ENCODE measurements at regions not wholly inside any gene's neighbourhood (a gene's known extent, or its start where the extent isn't known, plus 50 kb on each side); places are given as distances from the start of the nearest gene placed in this dataset.

DNA sequence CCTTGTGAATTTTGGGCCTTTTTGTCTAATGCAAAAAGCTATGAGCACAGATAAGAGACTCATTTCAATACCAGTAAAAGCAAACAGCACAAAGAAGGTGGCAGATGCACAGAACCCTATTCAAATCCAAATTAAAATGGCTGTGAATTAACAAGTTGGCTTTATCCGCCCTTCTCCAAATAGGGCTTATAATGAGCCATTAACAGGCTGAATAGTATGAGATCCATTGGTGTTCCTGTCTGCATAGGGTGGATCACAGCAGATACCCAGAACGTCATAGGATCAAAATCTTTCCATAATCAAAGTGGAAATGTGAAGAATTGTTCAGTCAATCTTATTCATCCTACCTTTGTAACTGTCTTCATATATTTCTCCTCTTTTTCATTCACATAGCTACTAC lies 282.4 kb upstream of the UMPS start:
- Mint-ChIP-seq H3K27me3 (ENCODE audit: low read depth in 3 of 3) (peaks cover 2 to 7% (median 3%) of the 10 kb centered on the region in 3 donors), H3K4me1 (peaks cover 5% of the 10 kb centered on the region)

DNA sequence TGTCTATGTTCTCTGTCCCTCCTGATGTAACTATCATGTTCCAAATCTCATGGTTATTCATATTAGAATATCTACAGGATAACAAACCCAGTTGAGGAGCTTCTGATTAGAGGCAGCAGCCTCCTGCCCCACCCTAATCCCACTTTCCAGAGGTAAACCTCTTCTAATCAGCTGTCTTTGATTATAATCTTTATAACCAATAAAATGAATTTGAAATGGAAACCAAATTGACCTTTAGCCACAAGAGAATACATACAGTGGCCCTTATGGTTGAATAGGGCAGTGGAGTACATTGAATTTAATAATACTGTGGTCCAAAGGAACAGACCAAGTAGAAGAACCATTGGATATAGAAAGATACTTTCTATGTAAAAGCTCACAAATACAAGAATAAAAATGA lies 281.3 kb upstream of the UMPS start:
- no peak for DNase-seq
- Histone ChIP-seq H4K20me1 (ENCODE audit: insufficient read depth, low read length) (no peaks in the 10 kb centered on the region), H2AFZ (ENCODE audit: insufficient read depth, low read depth, low read length, poor library complexity, severe bottlenecking) (no peak overlapping the region), H3K27me3 (ENCODE audit: control insufficient read depth in 2 of 2, insufficient read depth in 2 of 2, low read length in 2 of 2) (no peaks in the 10 kb centered on the region), H3K4me3 (replicated peaks in 1 of 3; ENCODE audit: low read depth in 2 of 3, low read length in 3 of 3) (no peak overlapping the region), H3K27ac (ENCODE audit: low read depth in 1 of 2, low read length in 2 of 2) (no peak overlapping the region), H3K36me3 (replicated peaks in 1 of 2; ENCODE audit: control insufficient read depth in 1 of 2, insufficient read depth in 2 of 2, low read length in 2 of 2) (no peaks in the 10 kb centered on the region), H3K4me2 (replicated peaks; ENCODE audit: extremely low read depth, low read length, poor library complexity, severe bottlenecking) (no peak overlapping the region), H3K9ac (ENCODE audit: insufficient read depth, low read length, poor library complexity, severe bottlenecking) (no peak overlapping the region), H3K79me2 (ENCODE audit: insufficient read depth, low read length) (no peaks in the 10 kb centered on the region), H3K9me3 (replicated peaks in 1 of 2; ENCODE audit: control insufficient read depth in 1 of 2, insufficient read depth in 1 of 2, low read length in 2 of 2) (no peaks in the 10 kb centered on the region), H3K4me1 (ENCODE audit: control insufficient read depth in 1 of 2, insufficient read depth in 2 of 2, low read length in 2 of 2) (no peaks in the 10 kb centered on the region)
- peaks cover 0 to 3% (median 0%) of the 10 kb centered on the region in 7 donors for H3K9me3 Mint-ChIP-seq
- intact Hi-C loops (cut with micrococcal nuclease): no loop called here
- no peak overlapping the region for H3K27ac Mint-ChIP-seq
- H3K36me3 Mint-ChIP-seq: no peaks in the 10 kb centered on the region
- H3K27me3 Mint-ChIP-seq (ENCODE audit: low read depth in 3 of 3): peaks cover 4 to 9% (median 8%) of the 10 kb centered on the region in 3 donors
- H3K4me1 Mint-ChIP-seq: peaks cover 5% of the 10 kb centered on the region
- no peak overlapping the region for H3K4me3 Mint-ChIP-seq
- TF ChIP-seq, protein P1, sequence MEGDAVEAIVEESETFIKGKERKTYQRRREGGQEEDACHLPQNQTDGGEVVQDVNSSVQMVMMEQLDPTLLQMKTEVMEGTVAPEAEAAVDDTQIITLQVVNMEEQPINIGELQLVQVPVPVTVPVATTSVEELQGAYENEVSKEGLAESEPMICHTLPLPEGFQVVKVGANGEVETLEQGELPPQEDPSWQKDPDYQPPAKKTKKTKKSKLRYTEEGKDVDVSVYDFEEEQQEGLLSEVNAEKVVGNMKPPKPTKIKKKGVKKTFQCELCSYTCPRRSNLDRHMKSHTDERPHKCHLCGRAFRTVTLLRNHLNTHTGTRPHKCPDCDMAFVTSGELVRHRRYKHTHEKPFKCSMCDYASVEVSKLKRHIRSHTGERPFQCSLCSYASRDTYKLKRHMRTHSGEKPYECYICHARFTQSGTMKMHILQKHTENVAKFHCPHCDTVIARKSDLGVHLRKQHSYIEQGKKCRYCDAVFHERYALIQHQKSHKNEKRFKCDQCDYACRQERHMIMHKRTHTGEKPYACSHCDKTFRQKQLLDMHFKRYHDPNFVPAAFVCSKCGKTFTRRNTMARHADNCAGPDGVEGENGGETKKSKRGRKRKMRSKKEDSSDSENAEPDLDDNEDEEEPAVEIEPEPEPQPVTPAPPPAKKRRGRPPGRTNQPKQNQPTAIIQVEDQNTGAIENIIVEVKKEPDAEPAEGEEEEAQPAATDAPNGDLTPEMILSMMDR (IDR thresholded peaks at IDR 0.05): no peak

More for the DNA sequence above, 282.4 kb upstream of the UMPS start:
- no peak overlapping the region for H3K27ac ChIP-seq (ENCODE audit: low read depth in 1 of 2, low read length in 2 of 2)
- H3K4me2 ChIP-seq (replicated peaks; ENCODE audit: extremely low read depth, low read length, poor library complexity, severe bottlenecking): no peak overlapping the region
- H3K36me3 Mint-ChIP-seq: no peaks in the 10 kb centered on the region
- no peak overlapping the region for H3K4me3 Mint-ChIP-seq
- no peaks in the 10 kb centered on the region for H3K27me3 ChIP-seq (ENCODE audit: control insufficient read depth in 2 of 2, insufficient read depth in 2 of 2, low read length in 2 of 2)
- TF ChIP-seq, protein P1 (IDR thresholded peaks at IDR 0.05): no peak
- no peak overlapping the region for H3K4me3 ChIP-seq (replicated peaks in 1 of 3; ENCODE audit: low read depth in 2 of 3, low read length in 3 of 3)
- intact Hi-C loops (cut with micrococcal nuclease): no loop called here
- H3K9ac ChIP-seq (ENCODE audit: insufficient read depth, low read length, poor library complexity, severe bottlenecking): no peak overlapping the region
- no CpG with 5 or more reads among the region's 2 CpGs for WGBS (ENCODE audit: insufficient coverage)
- H3K79me2 ChIP-seq (ENCODE audit: insufficient read depth, low read length): no peaks in the 10 kb centered on the region
- no peak overlapping the region for H2AFZ ChIP-seq (ENCODE audit: insufficient read depth, low read depth, low read length, poor library complexity, severe bottlenecking)
- no peaks in the 10 kb centered on the region for H4K20me1 ChIP-seq (ENCODE audit: insufficient read depth, low read length)
- no peak overlapping the region for H3K27ac Mint-ChIP-seq
- H3K9me3 ChIP-seq (replicated peaks in 1 of 2; ENCODE audit: control insufficient read depth in 1 of 2, insufficient read depth in 1 of 2, low read length in 2 of 2): no peaks in the 10 kb centered on the region
- H3K36me3 ChIP-seq (replicated peaks in 1 of 2; ENCODE audit: control insufficient read depth in 1 of 2, insufficient read depth in 2 of 2, low read length in 2 of 2): no peaks in the 10 kb centered on the region
- DNase-seq: no peak
- peaks cover 0 to 3% (median 0%) of the 10 kb centered on the region in 7 donors for H3K9me3 Mint-ChIP-seq
- H3K4me1 ChIP-seq (ENCODE audit: control insufficient read depth in 1 of 2, insufficient read depth in 2 of 2, low read length in 2 of 2): no peaks in the 10 kb centered on the region

Data from CD14-positive monocyte (primary cell).